DND-41 (cell line): ENCODE measurements at regions not wholly inside any gene's neighbourhood (a gene's known extent, or its start where the extent isn't known, plus 50 kb on each side); places are given as distances from the start of the nearest gene placed in this dataset.

Source experiments
- ATAC-seq: fragments of 200-7000 bp; cut with Tn5 transposase; 3 replicates; pipeline ENCODE4 v1.9.1; 2021; ENCODE audit warnings: low read depth; ENCODE audit not compliant: insufficient read depth
- DNase-seq: peaks from one replicate; pipeline ENCODE4 v3.0.0-alpha.2; 2020
- H2AFZ ChIP-seq: 2 replicates; pipeline ENCODE4 v1.6.0; 2012; ENCODE audit warnings: low read depth, low read length
- H3K27ac ChIP-seq: 2 replicates; pipeline ENCODE4 v1.5.1; 2012; ENCODE audit warnings: low read length, inconsistent platforms
- H3K27me3 ChIP-seq: fragments of 200-600 bp; sonication (generic); 2 replicates; pipeline ENCODE4 v1.6.0; 2012; ENCODE audit warnings: low read length, mild to moderate bottlenecking, inconsistent platforms; ENCODE audit not compliant: insufficient read depth, poor library complexity
- H3K36me3 ChIP-seq: 2 replicates; pipeline ENCODE4 v1.5.1; 2012; ENCODE audit warnings: low read length, inconsistent platforms; ENCODE audit not compliant: insufficient read depth
- H3K4me1 ChIP-seq: 2 replicates; pipeline ENCODE4 v1.5.1; 2012; ENCODE audit warnings: mild to moderate bottlenecking, low read length; ENCODE audit not compliant: insufficient read depth
- H3K4me2 ChIP-seq: 2 replicates; pipeline ENCODE4 v1.6.0; 2012; ENCODE audit warnings: mild to moderate bottlenecking, moderate library complexity, low read length, inconsistent platforms; ENCODE audit not compliant: insufficient read depth
- H3K4me3 ChIP-seq, 2 experiments: fragments of 200-600 bp in 1 of 2; shearing (Covaris generic) in 1 of 2; 2 replicates each; pipeline ENCODE4 v1.5.1; 2012 to 2016; ENCODE audit warnings: inconsistent platforms in 2 of 2, low read length in 2 of 2, mild to moderate bottlenecking in 2 of 2, low read depth in 1 of 2, moderate library complexity in 1 of 2
- H3K79me2 ChIP-seq: 2 replicates; pipeline ENCODE4 v1.6.0; 2012; ENCODE audit warnings: low read length, inconsistent platforms; ENCODE audit not compliant: insufficient read depth
- H3K9ac ChIP-seq: 2 replicates; pipeline ENCODE4 v1.6.0; 2012; ENCODE audit warnings: low read depth, mild to moderate bottlenecking, inconsistent platforms, low read length, moderate library complexity
- H3K9me3 ChIP-seq: 2 replicates; pipeline ENCODE4 v1.5.1; 2012; ENCODE audit warnings: low read length, moderate library complexity, mild to moderate bottlenecking, inconsistent platforms; ENCODE audit not compliant: insufficient read depth, severe bottlenecking
- H4K20me1 ChIP-seq: 2 replicates; pipeline ENCODE4 v1.6.0; 2012; ENCODE audit warnings: low read length; ENCODE audit not compliant: insufficient read depth
- EZH2 ChIP-seq: IDR thresholded peaks from 3 replicates; pipeline ENCODE4 v1.6.1; 2012; ENCODE audit warnings: borderline replicate concordance, low read depth, mild to moderate bottlenecking, moderate library complexity, low read length, inconsistent platforms; ENCODE audit not compliant: severe bottlenecking
- TF ChIP-seq, protein P1 (sequence below): IDR thresholded peaks from 2 replicates; pipeline ENCODE4 v1.5.1; 2012; ENCODE audit warnings: borderline replicate concordance, low read length, moderate library complexity, mild to moderate bottlenecking; ENCODE audit not compliant: poor library complexity, severe bottlenecking; ENCODE audit errors: extremely low read depth

GRCh38 chr3:165892565-165892964 is 55.3 kb upstream of the BCHE start:
- Histone ChIP-seq H4K20me1 (no peaks in the 10 kb centered on the region), H3K27ac (no peak overlapping the region), H3K27me3 (no peaks in the 10 kb centered on the region), H2AFZ (no peak overlapping the region), H3K4me1 (no peaks in the 10 kb centered on the region), H3K79me2 (no peaks in the 10 kb centered on the region), H3K9ac (no peak overlapping the region), H3K4me3 (no peak overlapping the region), H3K36me3 (no peaks in the 10 kb centered on the region), H3K4me2 (no peak overlapping the region), H3K9me3 (no peaks in the 10 kb centered on the region)
- ATAC-seq (no peak), DNase-seq (no peak)
- TF ChIP-seq, protein P1, sequence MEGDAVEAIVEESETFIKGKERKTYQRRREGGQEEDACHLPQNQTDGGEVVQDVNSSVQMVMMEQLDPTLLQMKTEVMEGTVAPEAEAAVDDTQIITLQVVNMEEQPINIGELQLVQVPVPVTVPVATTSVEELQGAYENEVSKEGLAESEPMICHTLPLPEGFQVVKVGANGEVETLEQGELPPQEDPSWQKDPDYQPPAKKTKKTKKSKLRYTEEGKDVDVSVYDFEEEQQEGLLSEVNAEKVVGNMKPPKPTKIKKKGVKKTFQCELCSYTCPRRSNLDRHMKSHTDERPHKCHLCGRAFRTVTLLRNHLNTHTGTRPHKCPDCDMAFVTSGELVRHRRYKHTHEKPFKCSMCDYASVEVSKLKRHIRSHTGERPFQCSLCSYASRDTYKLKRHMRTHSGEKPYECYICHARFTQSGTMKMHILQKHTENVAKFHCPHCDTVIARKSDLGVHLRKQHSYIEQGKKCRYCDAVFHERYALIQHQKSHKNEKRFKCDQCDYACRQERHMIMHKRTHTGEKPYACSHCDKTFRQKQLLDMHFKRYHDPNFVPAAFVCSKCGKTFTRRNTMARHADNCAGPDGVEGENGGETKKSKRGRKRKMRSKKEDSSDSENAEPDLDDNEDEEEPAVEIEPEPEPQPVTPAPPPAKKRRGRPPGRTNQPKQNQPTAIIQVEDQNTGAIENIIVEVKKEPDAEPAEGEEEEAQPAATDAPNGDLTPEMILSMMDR, result no peak
- no peak for TF ChIP-seq EZH2
